Peyer's patch (tissue), 4 donors: ENCODE measurements at regions not wholly inside any gene's neighbourhood (a gene's known extent, or its start where the extent isn't known, plus 50 kb on each side); places are given as distances from the start of the nearest gene placed in this dataset.

Source experiments
- POLR2A ChIP-seq, 2 donors: fragments of 450-650 bp; IDR thresholded peaks; one replicate each; pipeline ENCODE4 v1.5.1; 2017; ENCODE audit warnings: antibody characterized with exemption in 2 of 2, mild to moderate bottlenecking in 2 of 2, moderate library complexity in 2 of 2
- TF ChIP-seq, protein P1 (sequence below), 6 experiments: fragments of 450-650 bp in 4 of 6; fragments of 200-600 bp in 2 of 6; sonication (generic) in 1 of 6; IDR thresholded peaks; one replicate each; pipeline ENCODE4 v1.5.1; 2017 to 2019; ENCODE audit warnings: antibody characterized with exemption in 6 of 6, mild to moderate bottlenecking in 3 of 6, moderate library complexity in 1 of 6

DNA sequence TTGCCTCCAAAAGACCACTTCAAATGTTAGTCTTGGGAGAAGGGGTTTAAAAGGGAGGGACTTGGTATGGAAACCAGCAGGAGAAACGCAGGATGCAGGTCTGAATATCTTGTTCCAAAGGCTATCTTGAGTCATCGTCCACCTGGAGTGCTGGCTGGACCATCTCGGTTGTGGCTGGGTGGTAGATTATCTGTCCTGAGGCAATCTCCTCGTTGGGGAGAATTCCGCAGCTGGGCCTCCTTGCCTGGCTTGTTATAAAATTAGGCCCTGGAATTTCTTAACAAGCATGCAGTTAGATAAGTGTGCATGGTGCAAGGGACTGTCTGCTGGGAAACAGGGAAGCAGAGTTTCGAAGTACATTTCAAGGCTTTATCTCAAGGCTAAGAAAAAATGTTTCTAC, 2045.7 kb upstream of the TENM3 start:
- TF ChIP-seq, protein P1, sequence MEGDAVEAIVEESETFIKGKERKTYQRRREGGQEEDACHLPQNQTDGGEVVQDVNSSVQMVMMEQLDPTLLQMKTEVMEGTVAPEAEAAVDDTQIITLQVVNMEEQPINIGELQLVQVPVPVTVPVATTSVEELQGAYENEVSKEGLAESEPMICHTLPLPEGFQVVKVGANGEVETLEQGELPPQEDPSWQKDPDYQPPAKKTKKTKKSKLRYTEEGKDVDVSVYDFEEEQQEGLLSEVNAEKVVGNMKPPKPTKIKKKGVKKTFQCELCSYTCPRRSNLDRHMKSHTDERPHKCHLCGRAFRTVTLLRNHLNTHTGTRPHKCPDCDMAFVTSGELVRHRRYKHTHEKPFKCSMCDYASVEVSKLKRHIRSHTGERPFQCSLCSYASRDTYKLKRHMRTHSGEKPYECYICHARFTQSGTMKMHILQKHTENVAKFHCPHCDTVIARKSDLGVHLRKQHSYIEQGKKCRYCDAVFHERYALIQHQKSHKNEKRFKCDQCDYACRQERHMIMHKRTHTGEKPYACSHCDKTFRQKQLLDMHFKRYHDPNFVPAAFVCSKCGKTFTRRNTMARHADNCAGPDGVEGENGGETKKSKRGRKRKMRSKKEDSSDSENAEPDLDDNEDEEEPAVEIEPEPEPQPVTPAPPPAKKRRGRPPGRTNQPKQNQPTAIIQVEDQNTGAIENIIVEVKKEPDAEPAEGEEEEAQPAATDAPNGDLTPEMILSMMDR (IDR thresholded peaks at IDR 0.05) = no peak
- no peak for TF ChIP-seq POLR2A (IDR thresholded peaks at IDR 0.05)
